SK-N-SH treated with all-trans-retinoic acid at 6 μM for 48 hours (cell line): ENCODE measurements at regions not wholly inside any gene's neighbourhood (a gene's known extent, or its start where the extent isn't known, plus 50 kb on each side); places are given as distances from the start of the nearest gene placed in this dataset.

Experiments used
- PPARA ChIP-seq: fragments of 250-450 bp; sonication (Bioruptor Pico); IDR thresholded peaks from 2 replicates; pipeline ENCODE4 v1.5.0; 2020; ENCODE audit warnings: mild to moderate bottlenecking, borderline replicate concordance
- ZFP3 ChIP-seq: fragments of 250-450 bp; sonication (Bioruptor Pico); IDR thresholded peaks from 2 replicates; pipeline ENCODE4 v1.5.0; 2020; ENCODE audit warnings: mild to moderate bottlenecking, moderate library complexity
- ZNF70 ChIP-seq: fragments of 450-650 bp; formaldehyde crosslinking; IDR thresholded peaks from 2 replicates; pipeline ENCODE4 v1.5.0; 2020; ENCODE audit warnings: mild to moderate bottlenecking, moderate library complexity

GRCh38 chr20:40049854-40050253, 639.2 kb downstream of the MAFB start:
- no peak for TF ChIP-seq ZFP3 (CRISPR knock-in tag)
- TF ChIP-seq PPARA (CRISPR knock-in tag), result no peak
- TF ChIP-seq ZNF70 (CRISPR knock-in tag), result no peak
